Spleen (tissue), 7 donors: ENCODE measurements at regions not wholly inside any gene's neighbourhood (a gene's known extent, or its start where the extent isn't known, plus 50 kb on each side); places are given as distances from the start of the nearest gene placed in this dataset.

Experiments used
- CTCF ChIP-seq, 11 experiments: fragments of 200-600 bp in 7 of 11; fragments of 450-650 bp in 4 of 11; sonication (generic) in 4 of 11; IDR thresholded peaks in 8 of 11; conservative IDR thresholded peaks in 3 of 11; 1 replicate in 7 of 11; 2 replicates in 4 of 11; pipeline versions ENCODE4 v1.4.0 to v1.8.0; 2016 to 2021; ENCODE audit warnings: antibody characterized with exemption in 11 of 11, inconsistent platforms in 4 of 11, mild to moderate bottlenecking in 1 of 11
- POLR2A ChIP-seq, 3 donors: fragments of 450-650 bp; IDR thresholded peaks; one replicate each; pipeline ENCODE4 v1.5.1; 2017; ENCODE audit warnings: antibody characterized with exemption in 3 of 3, mild to moderate bottlenecking in 1 of 3
- POLR2AphosphoS5 ChIP-seq, 3 donors: sonication (generic); formaldehyde crosslinking; IDR thresholded peaks; one replicate each; pipeline ENCODE4 v1.5.1; 2017; ENCODE audit warnings: antibody characterized with exemption in 3 of 3
- donor health status: DM: no; HTN: no; CAD: no; lungs with moderate emphysema.
- donor health status: DM: no; HTN: no; CAD: no.
- donor health status: DM: no; HTN: no; CAD: no.

GRCh38 chr2:129782633-129782990 lies 196.9 kb upstream of the RAB6C start:
- TF ChIP-seq POLR2A (IDR thresholded peaks at IDR 0.05) = no peak
- no peak for TF ChIP-seq CTCF (IDR thresholded peaks at IDR 0.05 in 8 of 11, conservative IDR thresholded peaks at IDR 0.05 in 3 of 11)
- TF ChIP-seq POLR2AphosphoS5 (IDR thresholded peaks at IDR 0.05) = no peak
